Amygdala (tissue), 56 donors: ENCODE measurements at regions not wholly inside any gene's neighbourhood (a gene's known extent, or its start where the extent isn't known, plus 50 kb on each side); places are given as distances from the start of the nearest gene placed in this dataset.
"Not testable (repeated sequence)": the region's sequence is repeated elsewhere in the genome, so short reads cannot be mapped to it uniquely, and the experiment has no call there.

Experiments
- DNase-seq, 56 donors: peaks; one replicate each; lab custom pipeline; 2025; lab: John Stamatoyannopoulos, UW

- no peak for DNase-seq
These were observed 199.9 kb upstream of the FN1 start for GRCh38 chr2:215635788-215636139.

- DNase-seq, result no peak
These were observed 199.4 kb upstream of the FN1 start for GRCh38 chr2:215635071-215635787.

GRCh38 chr2:215633360-215633759 lies 197.5 kb upstream of the FN1 start:
- DNase-seq, result no peak

GRCh38 chr2:215631696-215632095 lies 195.8 kb upstream of the FN1 start:
- no peak for DNase-seq

GRCh38 chr2:215630796-215631195 lies 194.9 kb upstream of the FN1 start:
- DNase-seq, result not testable (repeated sequence)

GRCh38 chr2:215627771-215628170 lies 191.9 kb upstream of the FN1 start:
- DNase-seq, result no peak

GRCh38 chr2:215626812-215627281 lies 191.0 kb upstream of the FN1 start:
- no peak for DNase-seq

GRCh38 chr2:215626063-215626462 lies 190.2 kb upstream of the FN1 start:
- DNase-seq, result no peak

GRCh38 chr2:215625207-215625606 lies 189.3 kb upstream of the FN1 start:
- no peak for DNase-seq

GRCh38 chr2:215624423-215624829 lies 188.6 kb upstream of the FN1 start:
- no peak for DNase-seq

- DNase-seq, result no peak
These were observed 187.0 kb upstream of the FN1 start for GRCh38 chr2:215622837-215623236.

- DNase-seq, result no peak
These were observed 185.5 kb upstream of the FN1 start for GRCh38 chr2:215621381-215621780.

GRCh38 chr2:215620528-215620927 lies 184.7 kb upstream of the FN1 start:
- no peak for DNase-seq

- no peak for DNase-seq
These were observed 184.1 kb upstream of the FN1 start for GRCh38 chr2:215619989-215620388.

- peak in 2 of 56 donors; percentile 5 to 12 for DNase-seq
These were observed 183.4 kb upstream of the FN1 start for GRCh38 chr2:215619022-215619958.

- no peak for DNase-seq
These were observed 182.3 kb upstream of the FN1 start for GRCh38 chr2:215618145-215618544.

GRCh38 chr2:215617060-215617824 lies 181.4 kb upstream of the FN1 start:
- no peak for DNase-seq

GRCh38 chr2:215615803-215616174 lies 179.9 kb upstream of the FN1 start:
- DNase-seq, result no peak

GRCh38 chr2:215615067-215615802 lies 179.4 kb upstream of the FN1 start:
- no peak for DNase-seq

GRCh38 chr2:215614296-215614695 lies 178.4 kb upstream of the FN1 start:
- no peak for DNase-seq
